ENCODE measurements at regions not wholly inside any gene's neighbourhood (a gene's known extent, or its start where the extent isn't known, plus 50 kb on each side); places are given as distances from the start of the nearest gene placed in this dataset.

GRCh38 chr3:61311044-61311443, 59.8 kb upstream of the FHIT start:
- H3K4me3 ChIP-seq (ENCODE audit: low read length), result no peak overlapping the region
- DNase-seq (ENCODE audit: low read depth), result no peak
- no peak for TF ChIP-seq CTCF (IDR thresholded peaks at IDR 0.05; ENCODE audit: insufficient read depth, low read depth, low read length, missing control alignments)

GRCh38 chr3:61315871-61316270, 64.6 kb upstream of the FHIT start:
- no peak overlapping the region for H3K4me3 ChIP-seq (ENCODE audit: low read length)
- no peak for TF ChIP-seq CTCF (IDR thresholded peaks at IDR 0.05; ENCODE audit: insufficient read depth, low read depth, low read length, missing control alignments)
- peak; percentile 38 for DNase-seq (ENCODE audit: low read depth)

- H3K4me3 ChIP-seq (ENCODE audit: low read length), result no peak overlapping the region
- DNase-seq (ENCODE audit: low read depth), result no peak
- TF ChIP-seq CTCF (IDR thresholded peaks at IDR 0.05; ENCODE audit: insufficient read depth, low read depth, low read length, missing control alignments), result no peak
Measured at GRCh38 chr3:61323094-61323493, 71.8 kb upstream of the FHIT start.

- no peak overlapping the region for H3K4me3 ChIP-seq (ENCODE audit: low read length)
- TF ChIP-seq CTCF (IDR thresholded peaks at IDR 0.05; ENCODE audit: insufficient read depth, low read depth, low read length, missing control alignments), result no peak
- no peak for DNase-seq (ENCODE audit: low read depth)
Measured at GRCh38 chr3:61331929-61332552, 80.8 kb upstream of the FHIT start.

- no peak for TF ChIP-seq CTCF (IDR thresholded peaks at IDR 0.05; ENCODE audit: insufficient read depth, low read depth, low read length, missing control alignments)
- no peak for DNase-seq (ENCODE audit: low read depth)
- no peak overlapping the region for H3K4me3 ChIP-seq (ENCODE audit: low read length)
Measured at GRCh38 chr3:61333192-61333961, 82.1 kb upstream of the FHIT start.

GRCh38 chr3:61334783-61335182, 83.5 kb upstream of the FHIT start:
- H3K4me3 ChIP-seq (ENCODE audit: low read length), result no peak overlapping the region
- no peak for TF ChIP-seq CTCF (IDR thresholded peaks at IDR 0.05; ENCODE audit: insufficient read depth, low read depth, low read length, missing control alignments)
- no peak for DNase-seq (ENCODE audit: low read depth)
